KMS-11 (cell line): ENCODE measurements at regions not wholly inside any gene's neighbourhood (a gene's known extent, or its start where the extent isn't known, plus 50 kb on each side); places are given as distances from the start of the nearest gene placed in this dataset.

Experiments used
- H2AFZ ChIP-seq: fragments of 200-600 bp; sonication (generic); 2 replicates; pipeline ENCODE4 v1.6.1; 2016; ENCODE audit warnings: antibody characterized with exemption, mixed run types, low read depth
- H3K27ac ChIP-seq: fragments of 200-600 bp; sonication (generic); 2 replicates; pipeline ENCODE4 v1.6.1; 2016; ENCODE audit warnings: mild to moderate bottlenecking, mixed run types
- H3K27me3 ChIP-seq: fragments of 200-600 bp; sonication (generic); 2 replicates; pipeline ENCODE4 v1.6.1; 2017; ENCODE audit warnings: mild to moderate bottlenecking, low read depth, mixed run types, moderate library complexity; ENCODE audit not compliant: insufficient read depth
- H3K36me3 ChIP-seq: fragments of 200-600 bp; sonication (generic); 2 replicates; pipeline ENCODE4 v1.6.1; 2017; ENCODE audit warnings: mild to moderate bottlenecking, mixed run types; ENCODE audit not compliant: insufficient read depth
- H3K4me1 ChIP-seq: fragments of 200-600 bp; sonication (generic); 2 replicates; pipeline ENCODE4 v1.6.1; 2016; ENCODE audit warnings: mild to moderate bottlenecking, low read depth, mixed run types; ENCODE audit not compliant: poor library complexity, severe bottlenecking
- H3K4me2 ChIP-seq: fragments of 200-600 bp; sonication (generic); 2 replicates; pipeline ENCODE4 v1.7.0; 2016; ENCODE audit warnings: mild to moderate bottlenecking, mixed run types
- H3K4me3 ChIP-seq: fragments of 200-600 bp; sonication (generic); IDR thresholded peaks from 2 replicates; pipeline ENCODE4 v1.6.1; 2017; ENCODE audit warnings: low read depth, low read length, mixed read lengths; ENCODE audit not compliant: insufficient read depth
- H3K79me2 ChIP-seq: fragments of 200-600 bp; sonication (generic); 2 replicates; pipeline ENCODE4 v1.6.1; 2016; ENCODE audit warnings: low read depth, mixed run types; ENCODE audit not compliant: insufficient read depth
- H3K9ac ChIP-seq: fragments of 200-600 bp; sonication (generic); 2 replicates; pipeline ENCODE4 v1.6.1; 2016; ENCODE audit warnings: mild to moderate bottlenecking, mixed run types
- H4K20me1 ChIP-seq: fragments of 200-600 bp; sonication (generic); 2 replicates; pipeline ENCODE4 v1.6.1; 2016; ENCODE audit warnings: mild to moderate bottlenecking, mixed run types; ENCODE audit not compliant: insufficient read depth
- TF ChIP-seq, protein P1 (sequence below): fragments of 200-600 bp; sonication (generic); conservative IDR thresholded peaks from 2 replicates; pipeline ENCODE4 v1.6.1; 2017; ENCODE audit warnings: low read depth, mild to moderate bottlenecking, antibody characterized with exemption, low read length, moderate library complexity, mixed read lengths

DNA sequence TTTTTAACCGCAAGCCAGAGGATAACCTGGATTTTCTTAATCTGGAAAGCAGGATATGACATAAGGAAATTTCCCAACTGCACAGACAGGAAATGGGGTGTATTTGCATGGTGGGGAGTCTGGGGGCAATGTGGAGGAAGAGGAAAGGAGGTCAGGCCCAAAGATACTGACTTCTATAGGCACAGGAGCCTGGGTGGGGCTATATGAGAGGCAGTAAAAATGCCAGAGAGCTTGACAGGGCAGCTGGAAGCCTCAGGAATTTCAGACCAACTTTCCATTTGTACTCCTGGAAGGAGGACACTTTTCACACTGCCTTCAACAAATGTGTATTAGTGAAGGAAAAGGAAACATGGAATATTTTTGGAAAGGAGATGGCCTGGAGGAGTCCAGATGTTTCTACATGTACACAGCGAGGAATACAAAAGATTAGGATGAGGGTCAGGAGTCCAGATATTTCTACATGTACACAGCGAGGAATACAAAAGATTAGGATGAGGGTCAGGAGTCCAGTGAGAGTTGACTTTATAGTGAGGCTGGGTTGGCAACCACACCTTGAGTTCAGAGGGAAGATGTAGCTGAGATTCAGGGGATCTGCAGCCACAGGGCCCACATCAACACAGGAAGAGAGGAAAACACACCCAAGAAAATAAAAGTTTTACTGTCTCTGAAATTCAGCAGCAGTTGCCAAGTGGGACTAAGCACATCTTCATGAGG, 111.9 kb upstream of the PTPRG start:
- H3K4me2 ChIP-seq: no peak overlapping the region
- H3K9ac ChIP-seq: no peak overlapping the region
- H3K27me3 ChIP-seq: no peaks in the 10 kb centered on the region
- H3K4me3 ChIP-seq: no peak overlapping the region
- no peaks in the 10 kb centered on the region for H4K20me1 ChIP-seq
- H2AFZ ChIP-seq: no peak overlapping the region
- no peaks in the 10 kb centered on the region for H3K4me1 ChIP-seq
- no peaks in the 10 kb centered on the region for H3K36me3 ChIP-seq
- no peaks in the 10 kb centered on the region for H3K79me2 ChIP-seq
- no peak overlapping the region for H3K27ac ChIP-seq
- TF ChIP-seq, protein P1, sequence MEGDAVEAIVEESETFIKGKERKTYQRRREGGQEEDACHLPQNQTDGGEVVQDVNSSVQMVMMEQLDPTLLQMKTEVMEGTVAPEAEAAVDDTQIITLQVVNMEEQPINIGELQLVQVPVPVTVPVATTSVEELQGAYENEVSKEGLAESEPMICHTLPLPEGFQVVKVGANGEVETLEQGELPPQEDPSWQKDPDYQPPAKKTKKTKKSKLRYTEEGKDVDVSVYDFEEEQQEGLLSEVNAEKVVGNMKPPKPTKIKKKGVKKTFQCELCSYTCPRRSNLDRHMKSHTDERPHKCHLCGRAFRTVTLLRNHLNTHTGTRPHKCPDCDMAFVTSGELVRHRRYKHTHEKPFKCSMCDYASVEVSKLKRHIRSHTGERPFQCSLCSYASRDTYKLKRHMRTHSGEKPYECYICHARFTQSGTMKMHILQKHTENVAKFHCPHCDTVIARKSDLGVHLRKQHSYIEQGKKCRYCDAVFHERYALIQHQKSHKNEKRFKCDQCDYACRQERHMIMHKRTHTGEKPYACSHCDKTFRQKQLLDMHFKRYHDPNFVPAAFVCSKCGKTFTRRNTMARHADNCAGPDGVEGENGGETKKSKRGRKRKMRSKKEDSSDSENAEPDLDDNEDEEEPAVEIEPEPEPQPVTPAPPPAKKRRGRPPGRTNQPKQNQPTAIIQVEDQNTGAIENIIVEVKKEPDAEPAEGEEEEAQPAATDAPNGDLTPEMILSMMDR: no peak

- H3K79me2 ChIP-seq: no peaks in the 10 kb centered on the region
- no peak overlapping the region for H3K9ac ChIP-seq
- no peaks in the 10 kb centered on the region for H3K27me3 ChIP-seq
- H4K20me1 ChIP-seq: no peaks in the 10 kb centered on the region
- H3K4me3 ChIP-seq: no peak overlapping the region
- H3K36me3 ChIP-seq: no peaks in the 10 kb centered on the region
- no peak overlapping the region for H3K27ac ChIP-seq
- H3K4me2 ChIP-seq: no peak overlapping the region
- no peak overlapping the region for H2AFZ ChIP-seq
- H3K4me1 ChIP-seq: no peaks in the 10 kb centered on the region
- TF ChIP-seq, protein P1: no peak
Observed at GRCh38 chr3:61450866-61451265, 110.5 kb upstream of the PTPRG start.

GRCh38 chr3:61451841-61452240, 109.5 kb upstream of the PTPRG start:
- no peak overlapping the region for H3K4me2 ChIP-seq
- H2AFZ ChIP-seq: no peak overlapping the region
- no peaks in the 10 kb centered on the region for H3K27me3 ChIP-seq
- H3K4me1 ChIP-seq: no peaks in the 10 kb centered on the region
- no peaks in the 10 kb centered on the region for H3K79me2 ChIP-seq
- no peak overlapping the region for H3K9ac ChIP-seq
- H4K20me1 ChIP-seq: no peaks in the 10 kb centered on the region
- TF ChIP-seq, protein P1: no peak
- H3K4me3 ChIP-seq: no peak overlapping the region
- H3K36me3 ChIP-seq: no peaks in the 10 kb centered on the region
- no peak overlapping the region for H3K27ac ChIP-seq

DNA sequence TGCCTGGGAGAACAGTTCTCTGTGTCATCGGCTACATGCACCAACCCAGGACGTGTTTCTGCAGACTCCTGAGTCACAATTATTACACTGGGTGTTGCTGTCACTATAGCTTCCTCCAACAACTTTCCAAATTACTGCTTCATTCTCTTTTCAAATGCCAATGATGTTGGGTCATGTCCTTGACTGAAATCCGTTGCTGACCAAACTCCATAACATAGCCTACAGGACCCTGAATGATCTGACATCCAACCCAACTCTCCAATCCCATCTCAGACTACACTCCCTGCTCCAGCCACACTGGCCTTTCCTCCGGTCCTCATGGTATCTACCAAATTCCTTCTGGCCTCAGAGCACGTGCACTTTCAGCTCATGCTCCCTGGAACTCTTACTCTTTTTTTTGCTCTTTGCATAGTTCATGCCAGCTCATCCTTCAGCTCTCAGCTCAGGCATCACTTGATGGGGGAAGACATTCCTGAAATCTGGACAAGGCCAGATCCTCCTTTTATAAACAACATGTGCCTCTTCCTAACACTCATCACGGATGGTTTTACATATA, 108.8 kb upstream of the PTPRG start:
- no peaks in the 10 kb centered on the region for H3K79me2 ChIP-seq
- TF ChIP-seq, protein P1: no peak

More for the DNA sequence above, 108.8 kb upstream of the PTPRG start:
- H2AFZ ChIP-seq: no peak overlapping the region
- H3K36me3 ChIP-seq: no peaks in the 10 kb centered on the region
- H3K4me3 ChIP-seq: no peak overlapping the region
- H3K4me2 ChIP-seq: no peak overlapping the region
- H3K27me3 ChIP-seq: no peaks in the 10 kb centered on the region
- H3K4me1 ChIP-seq: no peaks in the 10 kb centered on the region
- no peak overlapping the region for H3K9ac ChIP-seq
- H3K27ac ChIP-seq: no peak overlapping the region
- H4K20me1 ChIP-seq: no peaks in the 10 kb centered on the region
